ENCODE measurements at regions not wholly inside any gene's neighbourhood (a gene's known extent, or its start where the extent isn't known, plus 50 kb on each side); places are given as distances from the start of the nearest gene placed in this dataset.

DNA sequence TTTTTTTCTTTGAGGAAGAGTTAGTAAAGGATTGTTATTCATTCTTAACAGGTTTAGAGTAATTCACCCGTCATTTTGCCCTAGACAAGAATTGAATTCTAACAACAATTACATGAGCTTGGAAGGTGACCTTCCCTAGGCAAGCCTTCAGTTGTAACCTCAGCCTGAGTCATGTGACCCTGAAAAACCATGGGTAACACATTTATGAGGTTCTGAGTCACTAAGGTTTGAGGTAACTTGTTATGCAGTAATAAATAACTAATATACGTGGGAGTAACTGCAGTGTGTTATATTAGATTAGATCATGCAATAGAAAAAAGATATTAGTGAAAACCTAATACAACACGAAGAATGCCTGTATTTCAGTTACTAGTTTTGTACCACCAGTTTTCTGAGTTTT, 237.6 kb upstream of the NDN start:
- TF ChIP-seq CTCF (IDR thresholded peaks at IDR 0.05; ENCODE audit: insufficient read depth, low read depth, low read length) (no peak), EZH2 (IDR thresholded peaks at IDR 0.05; ENCODE audit: insufficient read depth, low read length) (no peak)
